Nephron progenitor cell (in vitro differentiated cells): ENCODE measurements at regions not wholly inside any gene's neighbourhood (a gene's known extent, or its start where the extent isn't known, plus 50 kb on each side); places are given as distances from the start of the nearest gene placed in this dataset.
"Not testable (repeated sequence)": the region's sequence is repeated elsewhere in the genome, so short reads cannot be mapped to it uniquely, and the experiment has no call there.

Experiments used
- DNase-seq: peaks from one replicate; pipeline ENCODE4 v3.0.0; 2021
- H3K27ac Mint-ChIP-seq: 2 replicates; pipeline ENCODE4 v1.8.0; 2021; ENCODE audit warnings: mild to moderate bottlenecking, moderate library complexity, mixed read lengths
- H3K27me3 Mint-ChIP-seq: 2 replicates; pipeline ENCODE4 v1.8.0; 2021; ENCODE audit warnings: mild to moderate bottlenecking, low read depth, mixed read lengths; ENCODE audit not compliant: poor library complexity
- H3K36me3 Mint-ChIP-seq: 2 replicates; pipeline ENCODE4 v1.8.0; 2021; ENCODE audit warnings: low read depth, mixed read lengths
- H3K4me1 Mint-ChIP-seq: 2 replicates; pipeline ENCODE4 v1.8.0; 2021; ENCODE audit warnings: mixed read lengths
- H3K4me3 Mint-ChIP-seq: 2 replicates; pipeline ENCODE4 v1.8.0; 2021; ENCODE audit warnings: mild to moderate bottlenecking, moderate library complexity, mixed read lengths
- H3K9me3 Mint-ChIP-seq: 2 replicates; pipeline ENCODE4 v1.8.0; 2021; ENCODE audit warnings: mild to moderate bottlenecking, moderate library complexity, mixed read lengths
- TF ChIP-seq, protein P1 (sequence below): fragments of 200-600 bp; sonication (generic); IDR thresholded peaks from 2 replicates; pipeline ENCODE4 v1.5.0; 2021; ENCODE audit warnings: antibody characterized with exemption

DNA sequence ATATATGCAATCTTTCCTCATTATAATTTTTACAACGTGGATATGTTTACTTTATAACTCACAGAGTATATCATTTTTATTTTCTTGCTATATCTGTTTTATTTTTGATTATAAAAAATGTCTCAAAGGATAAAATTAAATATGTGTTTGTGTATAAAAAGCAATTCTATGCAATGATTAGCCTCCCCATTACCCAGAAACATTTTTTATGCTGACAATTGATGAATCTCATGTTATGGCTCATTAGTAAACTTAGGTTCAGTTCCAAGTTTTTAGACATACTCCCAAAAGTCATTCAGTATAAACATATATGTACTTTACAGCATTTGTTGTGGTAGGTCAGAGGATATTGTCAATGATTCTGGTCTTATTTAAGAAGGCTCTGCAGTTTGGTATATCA lies 540.1 kb upstream of the SPRY2 start:
- Mint-ChIP-seq H3K27ac (no peak overlapping the region), H3K9me3 (no peaks in the 10 kb centered on the region), H3K4me1 (peaks cover 6% of the 10 kb centered on the region), H3K36me3 (no peaks in the 10 kb centered on the region), H3K4me3 (no peak overlapping the region), H3K27me3 (no peaks in the 10 kb centered on the region)
- no peak for DNase-seq
- TF ChIP-seq, protein P1, sequence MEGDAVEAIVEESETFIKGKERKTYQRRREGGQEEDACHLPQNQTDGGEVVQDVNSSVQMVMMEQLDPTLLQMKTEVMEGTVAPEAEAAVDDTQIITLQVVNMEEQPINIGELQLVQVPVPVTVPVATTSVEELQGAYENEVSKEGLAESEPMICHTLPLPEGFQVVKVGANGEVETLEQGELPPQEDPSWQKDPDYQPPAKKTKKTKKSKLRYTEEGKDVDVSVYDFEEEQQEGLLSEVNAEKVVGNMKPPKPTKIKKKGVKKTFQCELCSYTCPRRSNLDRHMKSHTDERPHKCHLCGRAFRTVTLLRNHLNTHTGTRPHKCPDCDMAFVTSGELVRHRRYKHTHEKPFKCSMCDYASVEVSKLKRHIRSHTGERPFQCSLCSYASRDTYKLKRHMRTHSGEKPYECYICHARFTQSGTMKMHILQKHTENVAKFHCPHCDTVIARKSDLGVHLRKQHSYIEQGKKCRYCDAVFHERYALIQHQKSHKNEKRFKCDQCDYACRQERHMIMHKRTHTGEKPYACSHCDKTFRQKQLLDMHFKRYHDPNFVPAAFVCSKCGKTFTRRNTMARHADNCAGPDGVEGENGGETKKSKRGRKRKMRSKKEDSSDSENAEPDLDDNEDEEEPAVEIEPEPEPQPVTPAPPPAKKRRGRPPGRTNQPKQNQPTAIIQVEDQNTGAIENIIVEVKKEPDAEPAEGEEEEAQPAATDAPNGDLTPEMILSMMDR: no peak

DNA sequence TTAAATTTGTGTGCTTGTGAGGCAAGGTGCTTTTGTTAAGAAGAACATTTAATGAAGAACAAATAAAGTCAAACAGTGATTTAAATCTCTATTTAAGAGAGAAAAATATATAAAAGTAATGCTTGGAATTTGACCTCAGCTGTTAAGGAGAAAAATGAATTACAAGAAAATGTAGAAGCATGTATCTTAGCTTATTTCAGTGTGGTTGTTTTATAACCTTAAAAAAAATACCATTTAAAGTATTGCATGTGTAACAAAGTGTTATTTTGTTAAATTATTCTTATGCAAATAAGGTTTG lies 537.0 kb upstream of the SPRY2 start:
- no peaks in the 10 kb centered on the region for H3K9me3 Mint-ChIP-seq
- H3K36me3 Mint-ChIP-seq: no peaks in the 10 kb centered on the region
- H3K27ac Mint-ChIP-seq: no peak overlapping the region
- H3K4me3 Mint-ChIP-seq: no peak overlapping the region
- H3K27me3 Mint-ChIP-seq: no peaks in the 10 kb centered on the region
- no peak for DNase-seq
- peaks cover 6% of the 10 kb centered on the region for H3K4me1 Mint-ChIP-seq
- TF ChIP-seq, protein P1: no peak

DNA sequence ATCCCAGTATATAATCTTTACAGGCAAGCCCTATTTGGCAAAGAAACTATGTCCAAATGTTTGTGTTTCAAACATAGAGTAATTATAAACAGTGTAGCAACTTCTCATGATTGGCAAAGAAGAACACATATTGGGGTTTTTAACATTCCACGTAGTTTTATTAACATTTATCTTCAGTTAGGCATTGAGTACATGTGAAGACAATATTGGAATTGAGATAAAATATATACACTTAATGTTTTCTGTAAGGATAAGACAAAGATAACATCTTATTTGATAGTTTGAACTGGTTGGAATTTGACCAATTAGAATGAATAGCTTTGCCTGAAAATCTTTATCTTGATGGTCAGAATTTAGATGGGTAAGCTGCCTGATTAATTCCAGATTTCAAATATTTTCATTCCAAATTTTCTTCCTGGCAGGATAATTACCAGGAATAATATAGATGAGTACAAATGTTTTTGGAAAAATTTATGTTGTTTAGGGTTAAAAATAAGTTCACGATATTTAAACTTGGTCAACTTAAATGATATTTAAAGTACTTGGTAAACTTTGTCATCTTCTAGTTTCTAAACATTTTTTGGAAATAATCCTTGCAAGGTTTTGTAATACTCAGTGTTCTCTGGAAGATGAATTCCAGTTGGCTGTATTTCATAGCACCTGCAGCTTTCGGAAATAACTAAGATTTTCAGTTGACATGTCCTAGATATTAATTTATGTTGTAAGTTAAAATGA lies 536.5 kb upstream of the SPRY2 start:
- Mint-ChIP-seq H3K27me3 (no peaks in the 10 kb centered on the region), H3K36me3 (no peaks in the 10 kb centered on the region), H3K4me3 (no peak overlapping the region), H3K9me3 (no peaks in the 10 kb centered on the region), H3K4me1 (peaks cover 6% of the 10 kb centered on the region), H3K27ac (no peak overlapping the region)
- TF ChIP-seq, protein P1: no peak
- DNase-seq: no peak

DNA sequence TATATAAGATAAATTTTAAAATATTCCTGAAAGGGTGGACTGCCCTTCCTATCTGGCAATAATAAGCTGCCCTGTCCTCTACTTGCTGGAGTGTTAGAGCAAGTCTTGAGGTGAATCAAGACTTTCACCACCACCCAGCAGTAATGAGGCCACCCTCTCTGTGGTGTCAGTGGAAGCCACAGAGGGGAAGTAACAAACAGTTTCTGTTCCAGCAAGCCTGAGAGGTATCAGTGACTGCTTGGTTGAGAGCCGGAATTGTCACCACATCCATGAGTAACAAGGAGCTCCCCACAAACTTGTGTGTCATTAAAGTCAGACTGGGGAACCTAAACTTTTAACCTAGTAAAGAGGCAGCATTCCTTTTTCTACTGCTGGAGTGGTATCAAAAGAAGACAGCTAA lies 532.7 kb upstream of the SPRY2 start:
- H3K4me1 Mint-ChIP-seq: no peaks in the 10 kb centered on the region
- DNase-seq: no peak
- H3K27ac Mint-ChIP-seq: no peak overlapping the region
- H3K4me3 Mint-ChIP-seq: no peak overlapping the region
- TF ChIP-seq, protein P1: no peak
- no peaks in the 10 kb centered on the region for H3K9me3 Mint-ChIP-seq
- no peaks in the 10 kb centered on the region for H3K27me3 Mint-ChIP-seq
- H3K36me3 Mint-ChIP-seq: no peaks in the 10 kb centered on the region

DNA sequence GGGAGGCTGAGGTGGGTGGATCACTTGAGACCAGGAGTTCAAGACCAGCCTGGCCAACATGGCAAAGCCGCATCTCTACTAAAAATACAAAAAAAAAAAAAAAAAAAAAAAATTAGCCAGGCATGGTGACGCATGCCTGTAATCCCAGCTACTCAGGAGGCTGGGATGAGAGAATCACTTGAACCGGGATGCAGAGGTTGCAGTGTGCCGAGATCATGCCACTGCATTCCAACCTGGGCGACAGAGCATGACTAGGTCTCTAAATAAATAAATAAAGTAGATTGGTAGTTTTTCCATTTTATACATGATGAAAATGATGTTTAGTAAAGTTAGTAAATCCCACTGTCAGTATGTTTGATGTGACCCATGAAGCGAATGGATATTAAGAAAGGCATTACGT lies 531.0 kb upstream of the SPRY2 start:
- H3K4me3 Mint-ChIP-seq, DNase-seq, H3K36me3 Mint-ChIP-seq, H3K27ac Mint-ChIP-seq, H3K4me1 Mint-ChIP-seq, H3K27me3 Mint-ChIP-seq, H3K9me3 Mint-ChIP-seq: not testable (repeated sequence)

DNA sequence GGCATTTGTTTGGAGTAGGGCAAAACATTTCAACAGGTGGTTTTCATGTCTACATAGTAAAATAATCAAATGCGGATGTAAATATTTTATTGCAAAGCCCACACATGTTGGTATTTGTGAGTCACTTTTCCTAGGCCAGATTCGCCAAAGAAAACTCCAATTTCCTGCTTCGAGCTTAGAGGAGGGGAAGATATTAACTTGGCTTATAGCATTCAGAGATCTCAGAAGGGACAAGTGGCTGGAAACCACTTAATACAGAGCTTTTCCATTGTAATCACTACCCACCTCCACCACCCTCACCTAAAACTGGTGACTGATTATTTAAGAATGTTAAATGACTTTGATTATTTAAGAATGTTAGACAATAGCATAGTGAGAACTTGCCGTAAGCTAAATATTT lies 530.6 kb upstream of the SPRY2 start:
- Mint-ChIP-seq H3K27ac (no peak overlapping the region), H3K4me3 (no peak overlapping the region), H3K27me3 (peaks cover 4% of the 10 kb centered on the region), H3K9me3 (no peaks in the 10 kb centered on the region), H3K36me3 (no peaks in the 10 kb centered on the region), H3K4me1 (no peaks in the 10 kb centered on the region)
- DNase-seq: no peak
- TF ChIP-seq, protein P1: no peak
